Upper lobe of left lung (tissue), 6 donors: ENCODE measurements at regions not wholly inside any gene's neighbourhood (a gene's known extent, or its start where the extent isn't known, plus 50 kb on each side); places are given as distances from the start of the nearest gene placed in this dataset.

Experiments used
- ATAC-seq, 2 donors: fragments of 200-7000 bp; cut with Tn5 transposase; one replicate each; pipeline ENCODE4 v1.9.1; 2022; ENCODE audit warnings: mild to moderate bottlenecking in 2 of 2, moderate library complexity in 2 of 2; ENCODE audit not compliant: low FRiP score in 2 of 2
- DNase-seq, 2 donors: peaks; one replicate each; pipeline ENCODE4 v3.0.0-alpha.2; 2019 to 2020
- H3K27ac ChIP-seq, 4 donors: fragments of 200-600 bp; sonication (generic); one replicate each; pipeline ENCODE4 v1.5.1; 2016 to 2019
- H3K27me3 ChIP-seq, 4 donors: fragments of 200-600 bp; sonication (generic); one replicate each; pipeline ENCODE4 v1.5.1; 2017 to 2019
- H3K36me3 ChIP-seq, 4 donors: fragments of 200-600 bp; sonication (generic); one replicate each; pipeline ENCODE4 v1.5.1; 2016 to 2019
- H3K4me1 ChIP-seq, 4 donors: fragments of 200-600 bp; sonication (generic); one replicate each; pipeline ENCODE4 v1.5.1; 2018 to 2019
- H3K4me3 ChIP-seq, 4 donors: fragments of 200-600 bp; sonication (generic); one replicate each; pipeline ENCODE4 v1.5.1; 2017 to 2019; ENCODE audit warnings: mild to moderate bottlenecking in 2 of 4, moderate library complexity in 1 of 4
- H3K9me3 ChIP-seq, 4 donors: fragments of 200-600 bp; sonication (generic); one replicate each; pipeline ENCODE4 v1.5.1; 2018 to 2019
- EP300 ChIP-seq, 4 donors: sonication (generic); formaldehyde crosslinking; IDR thresholded peaks; one replicate each; pipeline ENCODE4 v1.5.1; 2017; ENCODE audit warnings: antibody characterized with exemption in 4 of 4, control low read depth in 2 of 4
- POLR2A ChIP-seq, 4 donors: fragments of 450-650 bp; IDR thresholded peaks; one replicate each; pipeline ENCODE4 v1.5.1; 2016 to 2017; ENCODE audit warnings: antibody characterized with exemption in 4 of 4, mild to moderate bottlenecking in 2 of 4
- POLR2AphosphoS5 ChIP-seq, 2 donors: sonication (generic); formaldehyde crosslinking; IDR thresholded peaks; one replicate each; pipeline ENCODE4 v1.5.1; 2017; ENCODE audit warnings: antibody characterized with exemption in 2 of 2
- WGBS, 2 donors: methylation state at CpG; one replicate each; pipeline ENCODE4 v1.1.5; 2017 to 2018; 5-methylcytosine and 5-hydroxymethylcytosine counted together
- TF ChIP-seq, protein P1 (sequence below), 6 experiments: fragments of 450-650 bp in 4 of 6; fragments of 200-600 bp in 2 of 6; sonication (generic) in 2 of 6; IDR thresholded peaks; one replicate each; pipeline ENCODE4 v1.5.1; 2016 to 2019; ENCODE audit warnings: antibody characterized with exemption in 6 of 6
- donor health status: DM: no; HTN: no; CAD: no; lungs with moderate emphysema.
- donor health status: DM: no; HTN: yes; CAD: no; lungs with severe emphysema.

DNA sequence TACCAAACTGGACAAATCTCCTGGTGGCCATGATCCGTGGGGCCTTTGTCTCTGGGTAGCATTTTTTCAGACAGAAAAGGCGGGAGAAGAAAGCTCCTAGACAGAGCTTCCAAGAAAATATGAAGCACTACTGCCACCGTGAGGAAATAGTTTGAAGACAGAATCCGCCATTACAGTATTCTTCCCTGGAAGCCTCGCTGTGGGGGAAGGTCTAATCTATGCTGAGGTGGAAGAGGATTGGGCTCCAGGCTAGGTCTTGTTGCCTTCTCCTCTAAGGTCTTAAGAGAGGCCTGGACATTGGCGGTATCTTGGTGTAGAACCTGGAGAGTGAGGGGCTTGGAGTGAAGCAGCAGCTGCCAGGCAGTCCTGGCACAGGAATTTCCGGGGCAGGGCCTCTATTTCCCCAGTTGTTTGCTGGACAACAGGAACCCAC lies 218.9 kb downstream of the OR13H1 start:
- DNase-seq = peak in 1 of 2 donors; percentile 50
- ATAC-seq = peak in 1 of 2 donors; percentile 89
- H3K27ac ChIP-seq = peak overlapping the region in 1 of 4 donors; percentile 54

DNA sequence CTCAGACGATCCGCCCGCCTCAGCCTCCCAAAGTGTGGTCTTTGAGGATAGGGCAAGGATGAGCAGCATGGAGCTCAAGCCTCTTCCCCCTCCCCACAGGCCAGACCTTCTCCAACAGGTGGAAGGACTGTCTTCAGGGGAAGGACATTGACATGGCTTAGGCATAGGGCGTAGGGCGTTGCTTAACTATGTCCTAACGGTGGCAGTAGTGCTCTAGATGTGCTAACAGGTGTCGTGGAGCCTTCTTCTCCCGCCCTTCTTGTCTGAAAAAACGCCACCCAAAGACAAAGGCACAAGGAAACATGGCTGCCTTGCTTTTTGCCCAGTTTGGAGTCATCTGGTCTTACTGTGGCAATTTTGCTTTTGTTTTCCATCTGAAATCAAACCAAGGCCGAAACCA lies 219.8 kb downstream of the OR13H1 start:
- no peak for TF ChIP-seq POLR2A (IDR thresholded peaks at IDR 0.05)
- TF ChIP-seq POLR2AphosphoS5 (IDR thresholded peaks at IDR 0.05) = peak; percentile 71 to 93
- TF ChIP-seq, protein P1, sequence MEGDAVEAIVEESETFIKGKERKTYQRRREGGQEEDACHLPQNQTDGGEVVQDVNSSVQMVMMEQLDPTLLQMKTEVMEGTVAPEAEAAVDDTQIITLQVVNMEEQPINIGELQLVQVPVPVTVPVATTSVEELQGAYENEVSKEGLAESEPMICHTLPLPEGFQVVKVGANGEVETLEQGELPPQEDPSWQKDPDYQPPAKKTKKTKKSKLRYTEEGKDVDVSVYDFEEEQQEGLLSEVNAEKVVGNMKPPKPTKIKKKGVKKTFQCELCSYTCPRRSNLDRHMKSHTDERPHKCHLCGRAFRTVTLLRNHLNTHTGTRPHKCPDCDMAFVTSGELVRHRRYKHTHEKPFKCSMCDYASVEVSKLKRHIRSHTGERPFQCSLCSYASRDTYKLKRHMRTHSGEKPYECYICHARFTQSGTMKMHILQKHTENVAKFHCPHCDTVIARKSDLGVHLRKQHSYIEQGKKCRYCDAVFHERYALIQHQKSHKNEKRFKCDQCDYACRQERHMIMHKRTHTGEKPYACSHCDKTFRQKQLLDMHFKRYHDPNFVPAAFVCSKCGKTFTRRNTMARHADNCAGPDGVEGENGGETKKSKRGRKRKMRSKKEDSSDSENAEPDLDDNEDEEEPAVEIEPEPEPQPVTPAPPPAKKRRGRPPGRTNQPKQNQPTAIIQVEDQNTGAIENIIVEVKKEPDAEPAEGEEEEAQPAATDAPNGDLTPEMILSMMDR (IDR thresholded peaks at IDR 0.05) = peak in 4 of 6 experiments; percentile 32 to 76 (median 44)
- no peak for TF ChIP-seq EP300 (IDR thresholded peaks at IDR 0.05)
- peak overlapping the region in 1 of 4 donors; percentile 23 for H3K4me3 ChIP-seq
- peak in 1 of 2 donors; percentile 94 for ATAC-seq

More for the DNA sequence above, 218.9 kb downstream of the OR13H1 start:
- no peaks in the 10 kb centered on the region for H3K36me3 ChIP-seq
- H3K4me3 ChIP-seq = peak overlapping the region in 1 of 4 donors; percentile 23
- H3K27me3 ChIP-seq = no peaks in the 10 kb centered on the region
- peaks cover 0 to 8% (median 0%) of the 10 kb centered on the region in 4 donors for H3K4me1 ChIP-seq
- WGBS, 2 donors = 45 to 93% methylated on average over 6 to 7 of the region's 7 CpGs
- TF ChIP-seq POLR2AphosphoS5 (IDR thresholded peaks at IDR 0.05) (peak in 1 of 2 donors; percentile 34), POLR2A (IDR thresholded peaks at IDR 0.05) (no peak), EP300 (IDR thresholded peaks at IDR 0.05) (no peak)
- TF ChIP-seq, protein P1 (IDR thresholded peaks at IDR 0.05) = peak in 4 of 6 experiments; percentile 27 to 61 (median 49)
- H3K9me3 ChIP-seq = no peaks in the 10 kb centered on the region

DNA sequence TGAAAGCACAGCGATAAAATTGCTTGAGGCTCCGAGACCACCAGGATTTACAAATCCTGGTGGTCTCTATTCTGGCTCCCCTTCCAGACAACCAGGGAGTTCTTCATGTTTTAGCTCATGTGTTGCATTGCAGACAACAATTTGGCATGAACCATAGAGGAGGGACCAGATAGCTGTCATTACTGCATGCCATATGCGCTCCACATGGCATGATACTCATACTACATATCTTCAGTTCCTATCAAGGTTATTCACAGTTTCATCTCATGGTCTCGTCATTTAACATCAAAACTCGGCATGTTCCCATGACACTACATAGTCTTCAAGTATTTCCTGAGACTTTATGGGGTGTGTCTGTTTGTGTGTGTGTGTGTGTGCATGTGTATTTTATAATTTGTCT lies 220.3 kb downstream of the OR13H1 start:
- H3K4me1 ChIP-seq = peaks cover 0 to 8% (median 0%) of the 10 kb centered on the region in 4 donors
- DNase-seq (no peak), ATAC-seq (no peak)
- TF ChIP-seq, protein P1 (IDR thresholded peaks at IDR 0.05) = no peak
- TF ChIP-seq POLR2AphosphoS5 (IDR thresholded peaks at IDR 0.05) (no peak), EP300 (IDR thresholded peaks at IDR 0.05) (no peak), POLR2A (IDR thresholded peaks at IDR 0.05) (no peak)
- no peak overlapping the region for H3K27ac ChIP-seq
- H3K27me3 ChIP-seq = no peaks in the 10 kb centered on the region
- WGBS, 2 donors = 50 to 98% methylated on average over 5 of the region's 5 CpGs
- no peaks in the 10 kb centered on the region for H3K36me3 ChIP-seq
- peak overlapping the region in 1 of 4 donors; percentile 23 for H3K4me3 ChIP-seq
- no peaks in the 10 kb centered on the region for H3K9me3 ChIP-seq

More for the DNA sequence above, 219.8 kb downstream of the OR13H1 start:
- no peaks in the 10 kb centered on the region for H3K9me3 ChIP-seq
- no peaks in the 10 kb centered on the region for H3K36me3 ChIP-seq
- peaks cover 0 to 8% (median 0%) of the 10 kb centered on the region in 4 donors for H3K4me1 ChIP-seq
- 55 to 100% methylated on average over 9 to 10 of the region's 10 CpGs for WGBS, 2 donors
- H3K27ac ChIP-seq = no peak overlapping the region
- DNase-seq = peak in 1 of 2 donors; percentile 80
- no peaks in the 10 kb centered on the region for H3K27me3 ChIP-seq

- peak; percentile 22 to 62 for DNase-seq
- H3K27ac ChIP-seq = peak overlapping the region in 2 of 4 donors; percentile 71 to 76
- H3K36me3 ChIP-seq = no peaks in the 10 kb centered on the region
- peak overlapping the region in 1 of 4 donors; percentile 37 for H3K4me3 ChIP-seq
- TF ChIP-seq EP300 (IDR thresholded peaks at IDR 0.05) (no peak), POLR2A (IDR thresholded peaks at IDR 0.05) (no peak), POLR2AphosphoS5 (IDR thresholded peaks at IDR 0.05) (peak; percentile 53 to 66)
- TF ChIP-seq, protein P1 (IDR thresholded peaks at IDR 0.05) = peak in 3 of 6 experiments; percentile 36 to 72 (median 64)
- H3K27me3 ChIP-seq = no peaks in the 10 kb centered on the region
- 66 to 89% methylated on average over 6 to 18 of the region's 18 CpGs for WGBS, 2 donors
- H3K4me1 ChIP-seq = peaks cover 0 to 6% (median 1%) of the 10 kb centered on the region in 4 donors
- H3K9me3 ChIP-seq = no peaks in the 10 kb centered on the region
- peak in 1 of 2 donors; percentile 83 for ATAC-seq
Observed at GRCh38 chrX:131778269-131779218, 234.7 kb downstream of the OR13H1 start.
